GM21825 (cell line): ENCODE measurements at regions not wholly inside any gene's neighbourhood (a gene's known extent, or its start where the extent isn't known, plus 50 kb on each side); places are given as distances from the start of the nearest gene placed in this dataset.
"Not testable (repeated sequence)": the region's sequence is repeated elsewhere in the genome, so short reads cannot be mapped to it uniquely, and the experiment has no call there.

ENCODE experiments used
- ATAC-seq: cut with Tn5 transposase; IDR thresholded peaks from one replicate; pipeline ENCODE4 v1.9.1; 2021; ENCODE audit warnings: mild to moderate bottlenecking, moderate library complexity; ENCODE audit not compliant: unreplicated experiment

GRCh38 chr15:68482246-68482645, 50.3 kb upstream of the ITGA11 start:
- no peak for ATAC-seq

- ATAC-seq = no peak
Measured at GRCh38 chr15:68483165-68483564, 51.2 kb upstream of the ITGA11 start.

GRCh38 chr15:68484220-68484619, 52.3 kb upstream of the ITGA11 start:
- ATAC-seq = no peak

- no peak for ATAC-seq
Measured at GRCh38 chr15:68484696-68485400, 52.9 kb upstream of the ITGA11 start.

- ATAC-seq = no peak
Measured at GRCh38 chr15:68485721-68486360, 53.9 kb upstream of the ITGA11 start.

GRCh38 chr15:68487087-68487843, 55.3 kb upstream of the ITGA11 start:
- ATAC-seq = no peak

- ATAC-seq = no peak
Measured at GRCh38 chr15:68488290-68488689, 56.3 kb upstream of the ITGA11 start.

- ATAC-seq = no peak
Measured at GRCh38 chr15:68488966-68489365, 57.0 kb upstream of the ITGA11 start.

- ATAC-seq = no peak
Measured at GRCh38 chr15:68489421-68489820, 57.5 kb upstream of the ITGA11 start.

- no peak for ATAC-seq
Measured at GRCh38 chr15:68491415-68492106, 59.6 kb upstream of the ITGA11 start.

GRCh38 chr15:68492855-68493254, 60.9 kb upstream of the ITGA11 start:
- no peak for ATAC-seq

- ATAC-seq = no peak
Measured at GRCh38 chr15:68493629-68494028, 61.7 kb upstream of the ITGA11 start.

- ATAC-seq = no peak
Measured at GRCh38 chr15:68494573-68495110, 62.7 kb upstream of the ITGA11 start.

- ATAC-seq = no peak
Measured at GRCh38 chr15:68495221-68495950, 63.4 kb upstream of the ITGA11 start.

GRCh38 chr15:68495981-68496705, 64.2 kb upstream of the ITGA11 start:
- ATAC-seq = no peak

GRCh38 chr15:68496751-68497150, 64.8 kb upstream of the ITGA11 start:
- ATAC-seq = not testable (repeated sequence)

- ATAC-seq = no peak
Measured at GRCh38 chr15:68497206-68497910, 65.4 kb upstream of the ITGA11 start.

- no peak for ATAC-seq
Measured at GRCh38 chr15:68498076-68498475, 66.1 kb upstream of the ITGA11 start.
